Testis (tissue), 2 donors: ENCODE measurements at regions not wholly inside any gene's neighbourhood (a gene's known extent, or its start where the extent isn't known, plus 50 kb on each side); places are given as distances from the start of the nearest gene placed in this dataset.

Source experiments
- DNase-seq: peaks from one replicate; pipeline ENCODE4 v3.0.0-alpha.2; 2019
- H3K27ac ChIP-seq, 2 donors: fragments of 200-600 bp; sonication (generic); one replicate each; pipeline ENCODE4 v1.5.1; 2019
- H3K27me3 ChIP-seq: fragments of 200-600 bp; sonication (generic); one replicate; pipeline ENCODE4 v1.5.1; 2019
- H3K36me3 ChIP-seq: fragments of 200-600 bp; sonication (generic); one replicate; pipeline ENCODE4 v1.5.1; 2017; ENCODE audit warnings: low read depth; ENCODE audit errors: missing control alignments
- H3K4me1 ChIP-seq: fragments of 200-600 bp; sonication (generic); one replicate; pipeline ENCODE4 v1.5.1; 2019
- H3K4me3 ChIP-seq, 2 donors: fragments of 200-600 bp; sonication (generic); one replicate each; pipeline ENCODE4 v1.5.1; 2017 to 2019
- H3K9me3 ChIP-seq: fragments of 200-600 bp; sonication (generic); one replicate; pipeline ENCODE4 v1.5.1; 2017
- CTCF ChIP-seq, 3 experiments: fragments of 450-650 bp in 2 of 3; fragments of 200-600 bp in 1 of 3; sonication (generic) in 1 of 3; IDR thresholded peaks; one replicate each; pipeline ENCODE4 v1.5.1; 2016 to 2019; ENCODE audit warnings: antibody characterized with exemption in 3 of 3, mild to moderate bottlenecking in 2 of 3, moderate library complexity in 1 of 3
- POLR2A ChIP-seq: fragments of 450-650 bp; IDR thresholded peaks from one replicate; pipeline ENCODE4 v1.6.1; 2017; ENCODE audit warnings: antibody characterized with exemption, mild to moderate bottlenecking, moderate library complexity
- WGBS, 2 donors: methylation state at CpG; one replicate each; pipeline ENCODE4 v1.1.5; 2018; 5-methylcytosine and 5-hydroxymethylcytosine counted together
- intact Hi-C: fragments of 100-400 bp; cut with DNase I; formaldehyde crosslinking; loops from one replicate; pipeline ENCODE4 v1.15.1; 2023; ENCODE audit warnings: low total_unique reads

GRCh38 chr17:71176928-71177443 is 943.8 kb upstream of the SOX9 start:
- Histone ChIP-seq H3K36me3 (no peaks in the 10 kb centered on the region), H3K4me3 (no peak overlapping the region), H3K4me1 (no peaks in the 10 kb centered on the region), H3K27me3 (no peaks in the 10 kb centered on the region), H3K27ac (no peak overlapping the region), H3K9me3 (no peaks in the 10 kb centered on the region)
- no peak for DNase-seq
- WGBS, 2 donors = 53 to 61% methylated on average over 6 of the region's 6 CpGs
- TF ChIP-seq POLR2A = no peak
- no peak for TF ChIP-seq CTCF (IDR thresholded peaks at IDR 0.05)
- intact Hi-C loops = no loop called here

GRCh38 chr17:71180801-71181385 is 939.9 kb upstream of the SOX9 start:
- Histone ChIP-seq H3K9me3 (no peaks in the 10 kb centered on the region), H3K27me3 (no peaks in the 10 kb centered on the region), H3K36me3 (no peaks in the 10 kb centered on the region), H3K4me1 (no peaks in the 10 kb centered on the region), H3K27ac (no peak overlapping the region), H3K4me3 (no peak overlapping the region)
- DNase-seq = no peak
- TF ChIP-seq POLR2A (no peak), CTCF (IDR thresholded peaks at IDR 0.05) (no peak)
- intact Hi-C loops = no loop called here
- 39 to 48% methylated on average over 6 of the region's 6 CpGs for WGBS, 2 donors

GRCh38 chr17:71183066-71183660 is 937.7 kb upstream of the SOX9 start:
- no peaks in the 10 kb centered on the region for H3K9me3 ChIP-seq
- H3K4me3 ChIP-seq = no peak overlapping the region
- intact Hi-C loops = no loop called here
- TF ChIP-seq POLR2A = no peak
- no peak for TF ChIP-seq CTCF (IDR thresholded peaks at IDR 0.05)
- no peak overlapping the region for H3K27ac ChIP-seq
- DNase-seq = no peak
- H3K4me1 ChIP-seq = no peaks in the 10 kb centered on the region
- no peaks in the 10 kb centered on the region for H3K27me3 ChIP-seq
- H3K36me3 ChIP-seq = no peaks in the 10 kb centered on the region
- WGBS, 2 donors = 88 to 91% methylated on average over 4 of the region's 4 CpGs

DNA sequence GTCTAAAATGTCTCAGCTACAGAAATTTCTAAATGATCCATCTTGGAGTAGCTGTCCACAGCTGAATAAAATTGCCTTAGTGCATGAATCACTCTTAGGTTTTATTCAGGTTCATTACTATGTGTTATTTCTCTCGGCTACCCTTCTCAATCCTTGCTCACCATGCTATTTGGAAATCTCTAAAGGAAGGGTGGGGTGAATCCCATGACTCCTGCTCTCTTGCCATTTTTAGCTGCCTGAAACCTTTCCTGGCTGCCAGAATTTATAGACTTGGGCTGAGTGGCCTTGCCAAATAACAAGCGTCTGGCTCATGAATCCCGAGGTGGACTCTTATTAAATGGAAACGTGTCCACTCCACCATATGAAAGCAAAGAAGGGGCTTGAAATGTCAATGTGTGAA is 936.1 kb upstream of the SOX9 start:
- H3K27ac ChIP-seq = no peak overlapping the region

More for the DNA sequence above, 936.1 kb upstream of the SOX9 start:
- intact Hi-C loops = no loop called here
- Histone ChIP-seq H3K36me3 (no peaks in the 10 kb centered on the region), H3K4me1 (no peaks in the 10 kb centered on the region), H3K9me3 (no peaks in the 10 kb centered on the region), H3K4me3 (no peak overlapping the region), H3K27me3 (no peaks in the 10 kb centered on the region)
- WGBS, 2 donors = 68 to 76% methylated on average over 4 of the region's 4 CpGs
- TF ChIP-seq POLR2A = no peak
- TF ChIP-seq CTCF (IDR thresholded peaks at IDR 0.05) = no peak
- DNase-seq = no peak
